ENCODE measurements at regions not wholly inside any gene's neighbourhood (a gene's known extent, or its start where the extent isn't known, plus 50 kb on each side); places are given as distances from the start of the nearest gene placed in this dataset.

DNA sequence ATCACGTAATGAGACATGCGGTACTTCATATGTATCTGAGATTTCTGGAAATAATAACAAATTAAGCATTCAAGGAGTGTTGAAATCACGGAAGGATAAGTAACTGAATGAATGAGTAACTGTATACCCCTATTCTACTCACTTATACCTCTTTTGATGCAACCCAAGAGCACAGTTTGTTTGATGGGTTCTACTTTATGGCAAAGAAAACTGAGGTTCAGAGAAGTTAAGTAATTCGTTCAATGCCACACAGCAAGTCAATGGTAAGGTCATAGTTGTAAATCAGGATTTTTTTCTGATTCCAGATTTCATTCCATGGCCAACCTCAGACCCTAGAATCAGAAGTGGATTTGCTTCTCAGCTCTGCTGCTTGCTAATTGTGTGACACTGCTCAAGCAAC, 544.5 kb upstream of the TBX3 start:
- DNase-seq (ENCODE audit: low spot score) = no peak
- TF ChIP-seq, protein P1, sequence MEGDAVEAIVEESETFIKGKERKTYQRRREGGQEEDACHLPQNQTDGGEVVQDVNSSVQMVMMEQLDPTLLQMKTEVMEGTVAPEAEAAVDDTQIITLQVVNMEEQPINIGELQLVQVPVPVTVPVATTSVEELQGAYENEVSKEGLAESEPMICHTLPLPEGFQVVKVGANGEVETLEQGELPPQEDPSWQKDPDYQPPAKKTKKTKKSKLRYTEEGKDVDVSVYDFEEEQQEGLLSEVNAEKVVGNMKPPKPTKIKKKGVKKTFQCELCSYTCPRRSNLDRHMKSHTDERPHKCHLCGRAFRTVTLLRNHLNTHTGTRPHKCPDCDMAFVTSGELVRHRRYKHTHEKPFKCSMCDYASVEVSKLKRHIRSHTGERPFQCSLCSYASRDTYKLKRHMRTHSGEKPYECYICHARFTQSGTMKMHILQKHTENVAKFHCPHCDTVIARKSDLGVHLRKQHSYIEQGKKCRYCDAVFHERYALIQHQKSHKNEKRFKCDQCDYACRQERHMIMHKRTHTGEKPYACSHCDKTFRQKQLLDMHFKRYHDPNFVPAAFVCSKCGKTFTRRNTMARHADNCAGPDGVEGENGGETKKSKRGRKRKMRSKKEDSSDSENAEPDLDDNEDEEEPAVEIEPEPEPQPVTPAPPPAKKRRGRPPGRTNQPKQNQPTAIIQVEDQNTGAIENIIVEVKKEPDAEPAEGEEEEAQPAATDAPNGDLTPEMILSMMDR (IDR thresholded peaks at IDR 0.05; ENCODE audit: extremely low read depth, insufficient read depth, missing control alignments) = no peak
- in situ Hi-C loops (cut with MboI; ENCODE audit: low pct_unique_long_range_greater_than_20kb, low sequenced_read_pairs, unreplicated experiment) = no loop called here

DNA sequence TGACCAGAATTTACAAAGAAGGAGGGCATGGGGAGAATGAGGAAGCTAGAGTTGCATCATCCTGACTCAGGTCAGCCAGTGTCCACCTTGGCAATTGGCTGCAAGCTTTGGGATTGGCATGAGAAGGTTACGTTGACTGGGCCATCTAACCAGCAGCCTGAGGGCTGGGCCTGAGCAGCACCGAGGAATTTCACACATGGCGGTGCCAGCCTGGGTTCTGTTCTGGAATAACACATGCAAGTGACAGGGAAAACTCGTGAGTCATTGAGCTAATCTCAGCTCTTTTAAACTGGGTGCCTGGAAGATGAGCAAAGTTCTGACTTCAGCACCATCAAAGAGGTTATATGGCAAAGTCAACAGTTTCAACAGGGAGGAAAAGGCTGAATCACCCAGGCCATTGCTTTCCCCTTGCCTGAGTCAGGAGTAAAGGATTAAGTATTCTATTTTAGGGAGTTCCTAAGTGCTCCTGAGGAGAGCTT, 543.2 kb upstream of the TBX3 start:
- in situ Hi-C loops (cut with MboI; ENCODE audit: low pct_unique_long_range_greater_than_20kb, low sequenced_read_pairs, unreplicated experiment) = no loop called here
- no peak for DNase-seq (ENCODE audit: low spot score)
- TF ChIP-seq, protein P1 (IDR thresholded peaks at IDR 0.05; ENCODE audit: extremely low read depth, insufficient read depth, missing control alignments) = no peak

DNA sequence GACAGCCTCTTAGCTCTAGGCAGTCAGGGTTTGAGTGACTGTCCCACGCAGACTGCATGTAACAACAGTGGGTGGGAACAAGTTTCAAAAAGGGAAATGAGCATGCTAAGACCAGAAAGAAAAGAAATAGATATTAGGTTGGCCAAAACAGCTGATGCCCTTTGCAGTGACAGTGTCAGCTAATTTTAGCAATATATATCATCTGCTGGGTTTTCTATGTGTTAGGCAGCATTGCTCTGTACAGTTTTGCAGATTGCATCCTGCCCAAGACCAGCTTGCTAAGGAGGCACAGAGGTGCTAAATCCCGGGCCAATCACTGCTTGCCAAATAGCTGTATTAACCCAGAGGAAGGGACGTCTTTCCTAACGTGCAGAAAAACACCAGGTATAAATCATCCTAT, 541.9 kb upstream of the TBX3 start:
- in situ Hi-C loops (cut with MboI; ENCODE audit: low pct_unique_long_range_greater_than_20kb, low sequenced_read_pairs, unreplicated experiment) = no loop called here
- DNase-seq (ENCODE audit: low spot score) = no peak
- TF ChIP-seq, protein P1 (IDR thresholded peaks at IDR 0.05; ENCODE audit: extremely low read depth, insufficient read depth, missing control alignments) = no peak

DNA sequence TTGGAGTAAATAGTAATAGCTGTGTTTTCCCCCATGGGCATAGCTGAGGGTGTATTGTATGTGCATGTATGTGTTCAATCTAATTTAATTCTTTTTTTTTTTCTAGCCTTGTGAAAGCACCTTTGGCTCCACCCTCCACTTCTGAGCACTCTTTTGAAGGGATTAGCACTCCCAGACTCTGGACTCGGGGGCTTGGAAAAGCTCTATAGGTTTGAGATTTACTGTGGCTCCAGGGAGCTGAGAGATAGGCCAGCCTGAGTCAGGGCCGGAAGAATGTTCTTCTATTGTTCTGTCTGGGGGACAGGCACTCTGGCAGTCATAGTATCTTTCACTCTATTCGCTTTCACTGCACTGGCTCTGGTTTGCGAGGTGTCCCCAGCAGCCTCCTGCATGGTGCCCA, 540.0 kb upstream of the TBX3 start:
- in situ Hi-C loops (cut with MboI; ENCODE audit: low pct_unique_long_range_greater_than_20kb, low sequenced_read_pairs, unreplicated experiment) = no loop called here
- TF ChIP-seq, protein P1 (IDR thresholded peaks at IDR 0.05; ENCODE audit: extremely low read depth, insufficient read depth, missing control alignments) = no peak
- DNase-seq (ENCODE audit: low spot score) = no peak

DNA sequence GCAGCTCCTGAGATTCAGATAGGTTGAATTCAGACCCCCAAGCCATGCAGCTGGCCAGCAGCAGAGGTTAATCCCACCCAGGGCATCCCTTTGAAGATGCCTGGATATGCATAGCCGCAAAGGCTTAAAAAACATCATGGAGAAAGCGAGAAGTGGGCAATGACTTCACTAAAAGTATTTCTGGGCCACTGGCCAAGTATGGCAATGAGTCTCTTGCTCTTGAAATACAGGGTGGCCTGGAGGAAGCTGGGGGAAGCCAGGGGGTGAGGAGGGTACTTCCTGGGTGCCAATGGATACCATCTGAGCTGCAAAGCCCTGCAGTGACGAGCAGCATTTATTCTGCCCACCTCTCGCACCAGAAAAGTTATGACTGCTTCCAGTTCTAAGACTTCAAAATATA, 539.3 kb upstream of the TBX3 start:
- no peak for DNase-seq (ENCODE audit: low spot score)
- TF ChIP-seq, protein P1 (IDR thresholded peaks at IDR 0.05; ENCODE audit: extremely low read depth, insufficient read depth, missing control alignments) = no peak
- in situ Hi-C loops (cut with MboI; ENCODE audit: low pct_unique_long_range_greater_than_20kb, low sequenced_read_pairs, unreplicated experiment) = no loop called here

DNA sequence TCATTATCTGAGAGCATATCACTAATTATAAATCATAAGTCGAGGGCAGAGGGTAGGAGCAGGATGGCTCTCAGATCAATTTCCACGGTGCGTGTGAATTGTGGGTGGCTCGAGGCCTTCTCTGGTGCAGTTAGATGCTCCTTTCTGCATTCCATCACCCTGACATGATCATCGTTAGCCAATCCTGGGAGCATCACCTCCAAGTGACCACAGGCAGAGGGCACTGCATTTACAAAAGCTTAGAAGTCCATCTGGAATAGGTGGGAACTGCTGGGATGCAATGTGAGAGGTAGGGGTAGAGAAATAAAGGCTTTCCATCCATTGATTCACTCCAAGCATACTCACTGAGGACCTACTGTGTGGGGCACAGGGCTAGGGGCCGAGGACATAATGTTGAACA, 538.2 kb upstream of the TBX3 start:
- TF ChIP-seq, protein P1 (IDR thresholded peaks at IDR 0.05; ENCODE audit: extremely low read depth, insufficient read depth, missing control alignments) = no peak
- in situ Hi-C loops (cut with MboI; ENCODE audit: low pct_unique_long_range_greater_than_20kb, low sequenced_read_pairs, unreplicated experiment) = no loop called here
- no peak for DNase-seq (ENCODE audit: low spot score)

DNA sequence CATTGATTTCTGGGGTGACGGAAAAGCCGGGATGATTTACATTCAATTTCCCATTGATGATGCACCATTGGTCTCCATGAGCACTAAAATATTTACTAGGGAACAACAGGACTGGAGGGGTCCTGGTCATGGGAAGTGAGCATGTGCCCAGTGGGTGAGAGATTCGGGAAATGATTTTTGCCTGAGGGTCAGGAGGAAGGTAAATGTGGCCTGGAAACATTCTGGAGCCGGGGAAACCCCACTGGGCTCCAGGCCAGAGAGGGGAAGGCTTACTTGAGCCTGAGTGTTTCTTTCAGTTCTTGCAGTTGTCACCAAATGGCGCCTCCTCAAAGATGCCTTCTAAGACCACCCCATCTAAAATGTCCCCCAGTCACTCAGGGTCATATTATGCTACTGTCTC, 532.3 kb upstream of the TBX3 start:
- DNase-seq (ENCODE audit: low spot score) = no peak
- TF ChIP-seq, protein P1 (IDR thresholded peaks at IDR 0.05; ENCODE audit: extremely low read depth, insufficient read depth, missing control alignments) = no peak
- in situ Hi-C loops (cut with MboI; ENCODE audit: low pct_unique_long_range_greater_than_20kb, low sequenced_read_pairs, unreplicated experiment) = no loop called here

All from GM13977 (cell line).